Endodermal cell (in vitro differentiated cells): ENCODE measurements at regions not wholly inside any gene's neighbourhood (a gene's known extent, or its start where the extent isn't known, plus 50 kb on each side); places are given as distances from the start of the nearest gene placed in this dataset.

Experiments used
- DNase-seq: peaks from one replicate; pipeline ENCODE4 v3.0.0-alpha.2; 2017
- H3K27ac ChIP-seq: 2 replicates; pipeline ENCODE4 v1.5.1; 2013; ENCODE audit warnings: mild to moderate bottlenecking, low read depth, low read length, moderate library complexity
- H3K27me3 ChIP-seq: 2 replicates; pipeline ENCODE4 v1.6.1; 2013; ENCODE audit warnings: mild to moderate bottlenecking, low read length, moderate library complexity; ENCODE audit not compliant: insufficient read depth, control insufficient read depth, poor library complexity, severe bottlenecking
- H3K36me3 ChIP-seq: 2 replicates; pipeline ENCODE4 v1.7.0; 2013; ENCODE audit warnings: mild to moderate bottlenecking, low read length, moderate library complexity; ENCODE audit not compliant: control insufficient read depth, insufficient read depth
- H3K4me1 ChIP-seq: one replicate; pipeline ENCODE4 v1.7.0; 2013; ENCODE audit warnings: low read length; ENCODE audit not compliant: control insufficient read depth, insufficient read depth
- H3K4me3 ChIP-seq: 2 replicates; pipeline ENCODE4 v1.5.1; 2013; ENCODE audit warnings: mild to moderate bottlenecking, low read length, moderate library complexity
- H3K9ac ChIP-seq: 2 replicates; pipeline ENCODE4 v1.6.1; 2013; ENCODE audit warnings: mild to moderate bottlenecking, low read length, moderate library complexity; ENCODE audit not compliant: poor library complexity, severe bottlenecking; ENCODE audit errors: extremely low read depth
- H3K9me3 ChIP-seq: 2 replicates; pipeline ENCODE4 v1.6.1; 2013; ENCODE audit warnings: mild to moderate bottlenecking, low read length, moderate library complexity; ENCODE audit not compliant: control insufficient read depth
- H3K27ac Mint-ChIP-seq: 2 replicates; pipeline ENCODE4 v1.8.0; 2020; ENCODE audit warnings: mixed read lengths
- H3K27me3 Mint-ChIP-seq: 2 replicates; pipeline ENCODE4 v1.8.0; 2021; ENCODE audit warnings: mild to moderate bottlenecking, mixed read lengths; ENCODE audit not compliant: insufficient read depth
- H3K36me3 Mint-ChIP-seq: 2 replicates; pipeline ENCODE4 v1.8.0; 2020; ENCODE audit warnings: low read depth, mixed read lengths
- H3K4me1 Mint-ChIP-seq: 2 replicates; pipeline ENCODE4 v1.8.0; 2020; ENCODE audit warnings: mixed read lengths
- H3K4me3 Mint-ChIP-seq: 2 replicates; pipeline ENCODE4 v1.8.0; 2020; ENCODE audit warnings: mild to moderate bottlenecking, moderate library complexity, mixed read lengths
- H3K9me3 Mint-ChIP-seq: 2 replicates; pipeline ENCODE4 v1.8.0; 2020; ENCODE audit warnings: mild to moderate bottlenecking, mixed read lengths
- CTCF ChIP-seq: fragments of 200-600 bp; sonication (generic); conservative IDR thresholded peaks from 2 replicates; pipeline ENCODE4 v1.5.0; 2021; ENCODE audit warnings: antibody characterized with exemption, mild to moderate bottlenecking
- WGBS, 2 experiments: methylation state at CpG; one replicate each; pipeline versions ENCODE4 v1.1.5 to v1.1.7; 2013; ENCODE audit warnings: missing lambda C conversion rate in 2 of 2, mixed read lengths in 1 of 2; ENCODE audit not compliant: insufficient coverage in 1 of 2, insufficient read length in 1 of 2; 5-methylcytosine and 5-hydroxymethylcytosine counted together

GRCh38 chr2:42914314-42914713 is 121.9 kb upstream of the HAAO start:
- no peaks in the 10 kb centered on the region for H3K36me3 Mint-ChIP-seq
- Histone ChIP-seq H3K36me3 (no peaks in the 10 kb centered on the region), H3K9ac (no peak overlapping the region), H3K4me1 (peaks cover 8% of the 10 kb centered on the region), H3K27ac (no peak overlapping the region), H3K27me3 (no peaks in the 10 kb centered on the region), H3K4me3 (no peak overlapping the region), H3K9me3 (no peaks in the 10 kb centered on the region)
- H3K4me1 Mint-ChIP-seq, result peaks cover 26% of the 10 kb centered on the region
- 88 to 94% methylated on average over 7 to 8 of the region's 8 CpGs for WGBS, 2 experiments
- no peak overlapping the region for H3K4me3 Mint-ChIP-seq
- H3K27ac Mint-ChIP-seq, result no peak overlapping the region
- H3K27me3 Mint-ChIP-seq, result peaks cover 3% of the 10 kb centered on the region
- peak; percentile 11 for DNase-seq
- TF ChIP-seq CTCF, result no peak
- H3K9me3 Mint-ChIP-seq, result peaks cover 2% of the 10 kb centered on the region

GRCh38 chr2:42913280-42913878 is 121.0 kb upstream of the HAAO start:
- no peak overlapping the region for H3K4me3 ChIP-seq
- H3K4me3 Mint-ChIP-seq, result no peak overlapping the region
- TF ChIP-seq CTCF, result no peak
- H3K4me1 ChIP-seq, result peaks cover 8% of the 10 kb centered on the region
- H3K27ac Mint-ChIP-seq, result no peak overlapping the region
- no peak overlapping the region for H3K27ac ChIP-seq
- no peaks in the 10 kb centered on the region for H3K27me3 ChIP-seq
- H3K9ac ChIP-seq, result no peak overlapping the region
- H3K27me3 Mint-ChIP-seq, result peaks cover 3% of the 10 kb centered on the region
- H3K9me3 ChIP-seq, result no peaks in the 10 kb centered on the region
- peaks cover 26% of the 10 kb centered on the region for H3K4me1 Mint-ChIP-seq
- H3K9me3 Mint-ChIP-seq, result peaks cover 2% of the 10 kb centered on the region
- no peak for DNase-seq
- no peaks in the 10 kb centered on the region for H3K36me3 ChIP-seq
- H3K36me3 Mint-ChIP-seq, result no peaks in the 10 kb centered on the region
- 92 to 100% methylated on average over 2 of the region's 2 CpGs for WGBS, 2 experiments

- H3K9me3 Mint-ChIP-seq, result peaks cover 2% of the 10 kb centered on the region
- no peaks in the 10 kb centered on the region for H3K9me3 ChIP-seq
- H3K27me3 ChIP-seq, result no peaks in the 10 kb centered on the region
- no peak for DNase-seq
- H3K27me3 Mint-ChIP-seq, result no peaks in the 10 kb centered on the region
- H3K4me1 Mint-ChIP-seq, result peaks cover 35% of the 10 kb centered on the region
- 86 to 91% methylated on average over 3 of the region's 3 CpGs for WGBS, 2 experiments
- H3K27ac ChIP-seq, result no peak overlapping the region
- H3K4me3 ChIP-seq, result no peak overlapping the region
- H3K27ac Mint-ChIP-seq, result no peak overlapping the region
- no peak overlapping the region for H3K4me3 Mint-ChIP-seq
- TF ChIP-seq CTCF, result no peak
- no peaks in the 10 kb centered on the region for H3K36me3 ChIP-seq
- no peak overlapping the region for H3K9ac ChIP-seq
- H3K36me3 Mint-ChIP-seq, result no peaks in the 10 kb centered on the region
- peaks cover 17% of the 10 kb centered on the region for H3K4me1 ChIP-seq
Measured at GRCh38 chr2:42910645-42911405, 118.4 kb upstream of the HAAO start.
